NOMO-1 (cell line): ENCODE measurements at regions not wholly inside any gene's neighbourhood (a gene's known extent, or its start where the extent isn't known, plus 50 kb on each side); places are given as distances from the start of the nearest gene placed in this dataset.

Experiments
- DNase-seq, 2 experiments: peaks; one replicate each; lab custom pipeline; 2025; ENCODE audit not compliant: unreplicated experiment in 2 of 2; lab: John Stamatoyannopoulos, UW

DNA sequence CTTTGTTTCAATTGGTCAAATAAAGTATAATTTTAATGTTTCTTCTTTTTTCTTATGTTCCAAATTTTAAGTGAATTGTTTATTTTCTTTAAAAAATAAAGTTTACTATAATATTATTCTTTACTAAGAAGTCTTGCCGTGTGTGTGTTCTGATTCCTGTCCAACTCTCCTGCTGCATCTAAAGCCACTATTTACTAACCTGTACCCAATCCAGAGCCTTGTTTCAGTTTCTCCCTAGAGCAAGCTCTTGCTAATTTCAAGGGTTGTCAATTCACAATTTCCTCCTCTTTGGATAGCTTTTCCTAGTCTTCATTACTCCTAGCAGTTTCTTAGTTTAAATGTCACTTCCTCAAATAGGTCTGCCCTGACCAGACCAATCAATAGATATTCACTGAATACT is 314.9 kb upstream of the SEMA3A start:
- DNase-seq, result no peak

DNA sequence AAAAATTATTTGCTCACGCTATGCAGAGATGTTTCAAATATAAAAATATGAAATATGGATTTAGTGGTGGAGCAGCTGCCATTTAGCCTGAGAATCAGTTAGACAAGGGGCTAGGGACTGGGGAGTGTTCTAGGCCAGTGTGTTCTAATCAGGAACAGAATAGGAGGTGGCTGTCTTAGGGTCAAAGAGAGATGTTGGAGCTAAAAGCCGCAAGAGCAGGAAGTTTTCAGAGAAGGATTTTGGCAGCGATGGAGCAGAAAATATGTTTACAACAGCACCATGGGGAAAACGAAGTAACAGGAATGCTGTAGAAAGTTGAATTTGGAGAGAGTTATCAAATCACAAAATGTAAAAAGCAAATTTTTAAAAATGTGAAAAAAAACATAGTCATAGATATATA is 314.0 kb upstream of the SEMA3A start:
- no peak for DNase-seq

DNA sequence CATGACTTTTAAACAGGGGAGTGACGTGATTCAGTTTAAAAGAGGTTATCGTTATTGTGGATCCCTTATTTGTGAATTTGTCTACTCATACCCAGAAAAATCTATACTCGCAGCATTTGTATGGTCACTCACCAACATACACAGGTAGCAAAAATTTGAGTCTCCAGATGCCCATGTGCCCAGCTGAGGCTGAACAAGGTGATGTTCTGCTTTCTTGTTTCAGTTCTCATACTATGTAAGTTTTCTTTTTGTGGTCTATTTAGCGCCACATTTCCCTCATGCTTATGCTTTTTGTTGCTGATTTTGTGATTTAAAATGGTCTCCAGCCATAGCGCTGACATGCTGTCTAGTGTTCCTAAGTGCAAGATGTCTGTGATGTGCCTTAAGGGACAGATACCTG is 312.9 kb upstream of the SEMA3A start:
- peak in 1 of 2 experiments; percentile 18 for DNase-seq

DNA sequence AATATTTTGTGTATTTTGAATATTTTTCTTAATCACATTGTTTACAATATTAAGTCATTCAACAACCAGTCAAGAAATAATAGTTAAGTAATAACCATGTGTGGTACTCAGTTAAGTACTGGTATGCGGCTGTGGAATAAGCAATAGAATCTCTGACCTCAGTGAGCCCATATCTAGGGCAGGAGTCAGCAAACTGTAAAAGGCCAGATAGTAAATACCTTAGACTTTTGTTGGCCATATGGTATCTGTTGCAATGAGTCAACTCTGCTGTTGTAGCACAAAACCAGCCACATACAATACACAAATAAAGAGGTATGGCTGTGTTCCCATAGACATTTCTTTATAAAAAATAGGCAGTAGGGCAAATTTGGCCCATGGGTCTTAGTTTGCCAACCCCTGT is 311.6 kb upstream of the SEMA3A start:
- no peak for DNase-seq

DNA sequence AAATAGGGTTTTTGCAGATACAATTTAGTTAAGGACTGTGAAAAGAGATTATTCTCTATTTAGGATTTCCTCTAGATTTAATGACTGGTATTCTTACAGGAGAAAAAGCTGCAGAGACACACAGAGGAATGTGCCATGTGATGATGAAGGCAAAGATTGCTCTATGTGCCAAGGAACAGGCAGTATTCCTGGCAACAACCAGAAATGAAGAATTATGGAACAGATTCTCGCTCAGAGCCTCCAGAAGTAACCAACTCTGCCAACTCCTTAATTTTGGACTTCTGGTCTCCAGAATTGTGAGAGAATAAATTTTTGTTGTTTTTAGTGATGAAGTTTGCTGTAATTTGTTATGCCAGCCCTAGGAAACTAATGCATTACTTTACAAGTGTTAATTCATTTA is 307.6 kb upstream of the SEMA3A start:
- DNase-seq, result no peak

DNA sequence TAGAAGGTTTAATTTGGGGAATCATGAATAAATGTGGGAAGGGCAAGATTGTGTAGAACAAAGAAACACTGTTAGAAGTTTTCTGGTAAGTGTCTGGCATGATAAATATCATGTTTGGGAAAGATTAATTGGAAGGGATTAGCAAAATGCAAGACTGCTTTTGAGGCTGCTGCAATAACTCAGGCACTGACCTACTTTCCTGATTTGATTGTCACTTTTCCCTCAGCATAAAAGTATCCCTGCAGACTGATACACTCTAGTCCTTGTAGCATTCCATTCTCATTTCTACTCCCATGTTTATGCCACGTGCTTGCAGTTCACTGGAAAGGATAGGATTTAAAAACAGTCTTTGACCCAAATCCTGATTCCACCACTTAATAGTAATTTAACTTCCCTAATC is 303.3 kb upstream of the SEMA3A start:
- no peak for DNase-seq

DNA sequence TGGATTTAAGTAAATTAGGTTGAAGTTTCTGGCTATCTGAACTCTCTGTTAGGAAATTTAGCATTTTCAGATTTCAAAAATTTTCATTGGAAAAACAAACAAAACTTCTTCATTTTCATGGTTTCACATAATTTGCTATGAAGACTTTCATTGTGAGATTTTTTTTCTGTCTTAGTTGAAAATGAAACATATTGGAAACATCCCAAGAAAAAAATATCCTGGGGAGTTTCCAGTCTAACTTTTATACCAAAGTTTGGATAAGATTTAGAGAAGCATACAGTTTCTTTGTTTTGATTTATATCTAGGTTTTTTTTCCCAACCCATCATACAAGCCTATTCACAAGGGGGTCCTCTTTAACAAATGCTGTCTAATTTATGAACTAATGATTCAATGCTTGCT is 300.5 kb upstream of the SEMA3A start:
- no peak for DNase-seq

DNA sequence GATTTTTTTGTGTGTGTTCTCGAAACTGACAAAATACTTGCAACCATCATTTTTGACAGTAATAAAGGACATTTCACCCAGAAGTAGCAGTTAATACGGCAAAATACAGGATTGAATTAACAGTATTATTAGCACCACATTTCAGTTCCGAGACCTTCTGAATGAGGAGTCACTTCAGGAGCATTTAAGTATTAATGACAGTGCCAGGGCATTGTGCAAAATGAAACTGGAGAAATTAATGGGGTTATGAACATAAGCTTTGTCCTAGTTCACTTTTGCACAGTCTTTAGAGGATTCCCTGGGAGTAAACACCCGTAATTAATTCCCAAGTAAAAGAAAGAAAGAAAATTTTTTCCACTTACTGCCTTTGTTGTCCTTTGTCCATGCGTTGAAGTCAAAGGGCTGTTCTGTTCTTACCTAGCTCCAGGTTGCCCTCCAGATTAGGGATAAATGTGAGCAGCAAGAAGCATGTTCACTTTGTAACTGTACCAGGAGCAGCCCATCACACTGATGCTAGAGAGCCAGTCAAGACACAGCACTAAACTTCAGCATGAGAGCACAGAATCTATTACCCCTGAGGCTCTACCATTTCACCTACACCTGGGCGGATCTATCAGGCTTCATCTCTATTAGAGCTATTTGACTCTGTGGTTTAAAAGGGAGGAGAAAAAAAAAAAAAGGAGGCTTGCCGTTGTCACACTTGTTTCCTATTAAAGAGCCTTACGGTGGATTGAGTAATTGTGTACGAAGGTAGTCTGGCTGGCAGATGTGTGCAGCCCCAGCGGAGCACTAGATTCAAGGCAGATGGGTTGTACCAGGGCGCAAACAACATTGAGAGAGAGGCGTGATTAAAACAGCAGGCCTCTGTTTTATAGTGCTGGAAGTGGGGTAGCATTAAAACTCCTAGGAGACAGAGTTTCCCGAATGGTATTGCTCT is 297.8 kb upstream of the SEMA3A start:
- DNase-seq, result no peak

DNA sequence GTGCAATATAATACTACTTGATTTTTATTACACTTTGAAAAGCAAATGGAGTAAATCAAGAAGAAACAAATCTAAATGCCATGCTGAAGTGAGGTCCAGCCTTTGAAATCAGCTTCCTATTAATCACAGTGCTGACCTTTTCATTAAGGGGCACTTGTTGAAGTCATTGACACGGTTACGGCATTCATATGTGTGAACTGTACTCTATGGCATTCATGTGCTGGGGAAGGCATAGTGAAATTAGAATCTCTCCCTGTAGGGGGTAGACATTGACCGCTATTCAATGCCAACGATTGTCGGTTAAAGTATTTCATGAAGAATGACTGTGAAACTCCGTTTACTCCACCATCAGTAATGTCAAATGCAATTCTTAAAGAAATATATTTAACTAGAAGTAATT is 296.1 kb upstream of the SEMA3A start:
- DNase-seq, result no peak

DNA sequence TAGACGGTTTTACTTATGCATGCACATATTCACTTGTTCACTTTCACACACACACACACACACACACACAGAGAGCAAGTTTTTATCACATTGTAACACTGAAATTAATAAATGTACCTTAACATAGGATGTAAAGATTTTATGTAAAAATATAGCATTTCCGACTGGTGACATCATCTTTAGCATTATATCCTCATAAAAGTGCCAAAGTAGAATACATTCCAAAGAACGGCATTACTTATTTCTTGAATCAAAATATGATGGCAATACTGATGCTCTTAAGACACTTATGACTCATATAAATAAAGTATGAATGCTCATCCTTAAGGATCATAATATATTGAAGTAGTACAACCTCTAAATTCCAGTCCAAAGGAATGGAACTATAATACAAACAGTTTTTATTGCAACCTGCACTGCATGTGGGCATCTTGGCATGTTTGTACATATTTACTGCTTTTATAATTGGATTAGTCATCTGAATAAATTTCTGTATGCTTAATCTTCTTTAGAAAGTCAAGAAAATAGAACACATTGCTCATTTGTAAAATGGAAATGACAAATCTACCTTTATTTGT is 290.0 kb upstream of the SEMA3A start:
- DNase-seq, result no peak

DNA sequence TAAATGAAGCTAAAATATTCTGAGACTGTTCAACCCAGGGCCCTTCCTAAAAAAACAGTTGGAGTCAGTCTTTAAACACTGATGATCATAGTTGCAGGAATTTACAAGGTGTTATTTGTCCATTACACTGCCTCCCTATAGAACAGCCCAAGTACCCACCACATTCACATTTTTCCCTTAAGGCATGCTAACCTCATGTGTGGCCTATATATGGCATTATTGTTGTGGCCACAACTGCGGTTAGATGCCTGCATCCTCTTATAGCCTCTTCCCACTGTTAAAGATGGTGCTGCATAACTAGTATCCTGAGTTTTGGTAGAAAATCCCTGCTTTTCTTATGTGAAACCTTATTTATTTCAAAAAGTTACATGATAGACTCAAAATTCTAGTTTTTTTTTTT is 287.9 kb upstream of the SEMA3A start:
- DNase-seq, result no peak

DNA sequence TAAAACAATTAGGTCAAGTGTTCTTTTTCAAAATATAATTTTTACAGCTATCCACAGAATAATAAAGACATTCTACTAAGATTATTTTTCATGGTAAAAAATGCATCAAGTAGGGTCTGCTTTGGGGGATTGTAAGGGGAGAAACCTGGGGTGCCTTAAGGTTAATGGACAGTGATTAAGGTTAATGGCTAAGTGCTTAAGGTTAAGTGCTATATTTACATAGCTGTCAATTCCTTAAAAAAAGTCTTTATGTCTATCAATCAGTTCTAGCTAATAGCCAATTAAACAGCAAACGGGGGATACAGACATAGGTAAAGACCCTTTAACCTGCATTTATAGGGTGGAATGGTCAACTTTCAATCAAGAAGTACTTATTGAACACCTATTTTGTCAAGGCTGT is 284.5 kb upstream of the SEMA3A start:
- no peak for DNase-seq

DNA sequence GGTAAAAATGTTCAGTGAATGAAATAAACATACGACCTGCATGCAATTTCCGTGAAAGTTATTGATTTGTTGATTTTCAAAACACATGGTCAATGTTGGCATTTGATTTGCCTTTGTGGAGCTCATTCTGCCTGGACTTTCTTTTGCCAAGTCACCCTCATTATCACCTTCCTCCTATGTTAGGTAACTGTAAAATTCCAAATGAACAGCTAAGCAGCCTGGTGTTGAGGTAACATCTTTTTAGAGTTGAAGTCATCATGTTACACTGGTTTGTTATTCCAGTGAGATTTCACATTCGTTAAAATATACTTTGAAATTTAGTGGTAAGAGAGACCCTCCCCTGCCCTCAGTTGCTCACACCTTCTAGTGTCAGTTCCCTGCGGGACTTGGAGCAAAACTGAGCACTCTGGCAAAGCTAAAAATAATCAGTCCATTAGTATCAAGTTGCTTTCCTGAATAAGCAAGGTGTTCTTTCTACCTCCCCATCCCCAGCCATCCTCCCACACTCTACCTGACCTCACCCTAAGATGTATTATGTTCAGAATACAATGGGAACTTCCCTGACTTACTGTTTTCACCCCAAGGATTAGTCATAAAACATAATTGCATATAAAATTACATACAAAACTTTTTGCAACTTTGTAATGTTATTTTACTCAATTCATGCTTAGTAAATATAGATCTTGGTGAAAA is 283.3 kb upstream of the SEMA3A start:
- no peak for DNase-seq

DNA sequence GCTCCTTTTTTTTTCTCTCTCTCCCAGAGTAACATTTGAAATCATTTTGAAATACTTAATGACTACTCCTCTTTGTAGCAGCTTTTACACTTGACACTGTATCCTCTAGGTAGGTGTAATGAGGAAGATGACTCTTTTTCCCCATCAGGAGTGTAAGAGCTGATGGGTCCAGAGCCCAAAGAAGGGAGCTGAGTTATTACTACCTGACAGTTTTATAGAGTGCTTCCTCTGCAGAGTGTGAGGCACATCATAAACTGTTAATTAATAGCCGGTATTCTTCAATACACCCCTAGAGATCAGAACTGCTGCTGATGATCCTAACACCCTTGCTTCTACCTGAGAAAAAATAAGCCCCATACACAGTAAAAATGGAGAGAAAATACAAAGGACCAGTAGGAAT is 279.8 kb upstream of the SEMA3A start:
- no peak for DNase-seq

DNA sequence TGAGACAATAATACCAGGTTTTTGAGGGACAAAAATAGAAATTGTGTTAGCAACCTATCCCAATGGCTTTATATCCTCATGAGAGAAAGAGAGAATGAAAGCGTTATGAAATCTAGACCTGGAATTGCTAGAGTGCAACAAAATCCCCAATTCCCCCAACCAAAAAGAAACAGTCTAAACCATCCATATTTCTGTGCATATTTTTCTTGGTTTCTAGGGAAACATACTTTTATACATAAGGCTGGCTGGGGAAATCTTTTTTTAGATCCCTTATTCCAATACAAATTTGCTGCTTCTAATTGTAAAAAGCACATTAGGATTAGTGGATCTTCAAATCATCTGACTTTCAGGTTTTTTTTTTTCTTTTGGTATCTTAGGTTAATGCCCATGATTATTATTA is 277.0 kb upstream of the SEMA3A start:
- no peak for DNase-seq

DNA sequence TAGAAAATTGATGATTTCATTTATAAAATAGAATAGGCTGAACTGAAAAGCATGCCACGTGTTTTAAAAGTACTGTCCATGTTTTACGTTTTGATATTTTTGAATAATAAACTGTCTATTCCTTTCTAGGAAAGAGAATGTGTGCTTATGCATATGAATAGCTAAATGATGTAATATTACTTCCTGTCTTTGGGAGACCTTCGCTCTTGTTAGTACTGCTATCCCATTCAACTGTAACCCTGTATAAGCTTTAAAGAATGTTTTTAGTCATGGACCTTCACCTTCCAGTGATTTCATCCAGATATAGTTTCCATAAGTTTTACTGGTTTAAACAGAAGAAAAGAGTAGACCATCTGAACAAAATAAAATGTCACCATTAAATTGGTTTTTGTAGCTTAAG is 274.4 kb upstream of the SEMA3A start:
- DNase-seq, result no peak

DNA sequence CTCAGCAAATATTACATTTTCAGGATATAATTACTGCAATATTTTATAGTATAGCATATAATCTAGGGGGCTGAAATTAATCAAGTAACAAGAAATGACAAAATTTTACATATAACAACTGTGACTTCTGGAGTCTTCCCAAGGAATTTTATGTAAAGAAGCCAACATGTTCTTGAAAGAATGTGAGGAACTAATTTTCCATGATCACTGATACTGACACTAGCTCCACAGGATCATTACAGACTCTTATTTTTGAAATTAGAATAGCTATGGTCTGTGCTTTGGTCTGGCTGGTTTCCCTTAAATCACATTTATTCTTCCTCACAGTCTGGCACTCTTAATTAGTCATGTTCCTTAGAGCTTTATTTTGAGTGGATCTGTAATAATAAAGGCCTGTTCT is 267.7 kb upstream of the SEMA3A start:
- no peak for DNase-seq

DNA sequence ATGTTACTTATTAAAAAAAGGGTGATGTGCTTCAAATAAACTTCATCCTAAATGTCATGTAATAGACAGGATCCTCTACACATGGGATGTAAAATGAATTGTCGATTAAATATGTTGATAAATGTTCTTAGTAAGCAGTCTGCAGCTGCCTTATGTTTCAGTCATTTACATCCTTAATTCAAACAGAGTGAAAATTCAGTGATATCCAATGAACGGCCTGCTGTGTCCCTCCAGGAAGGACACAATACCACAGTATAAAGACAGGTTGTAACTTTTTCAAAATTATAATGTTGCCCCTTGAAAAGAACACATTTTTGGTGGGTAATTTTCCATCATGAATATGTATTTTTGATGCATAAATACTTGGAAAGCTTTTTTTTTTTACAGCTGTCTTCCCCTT is 266.5 kb upstream of the SEMA3A start:
- DNase-seq, result no peak

DNA sequence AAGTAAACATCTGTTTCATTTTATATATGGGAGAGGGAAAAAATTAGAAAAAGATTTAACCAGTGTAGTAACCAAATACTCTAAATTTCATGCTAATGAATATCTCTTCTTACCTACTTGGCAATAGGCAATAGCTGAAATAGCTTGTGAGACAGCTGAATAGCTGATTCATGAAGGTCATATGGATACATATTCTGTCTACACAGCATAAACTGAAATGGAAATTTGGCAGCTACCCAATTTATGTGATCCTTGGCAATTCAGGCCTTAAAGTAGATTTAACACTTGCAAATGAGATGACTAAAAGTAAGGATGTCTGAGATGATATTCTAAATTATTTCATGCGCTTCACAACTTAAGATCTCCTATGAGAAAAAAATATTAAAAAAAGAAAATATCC is 261.2 kb upstream of the SEMA3A start:
- no peak for DNase-seq

DNA sequence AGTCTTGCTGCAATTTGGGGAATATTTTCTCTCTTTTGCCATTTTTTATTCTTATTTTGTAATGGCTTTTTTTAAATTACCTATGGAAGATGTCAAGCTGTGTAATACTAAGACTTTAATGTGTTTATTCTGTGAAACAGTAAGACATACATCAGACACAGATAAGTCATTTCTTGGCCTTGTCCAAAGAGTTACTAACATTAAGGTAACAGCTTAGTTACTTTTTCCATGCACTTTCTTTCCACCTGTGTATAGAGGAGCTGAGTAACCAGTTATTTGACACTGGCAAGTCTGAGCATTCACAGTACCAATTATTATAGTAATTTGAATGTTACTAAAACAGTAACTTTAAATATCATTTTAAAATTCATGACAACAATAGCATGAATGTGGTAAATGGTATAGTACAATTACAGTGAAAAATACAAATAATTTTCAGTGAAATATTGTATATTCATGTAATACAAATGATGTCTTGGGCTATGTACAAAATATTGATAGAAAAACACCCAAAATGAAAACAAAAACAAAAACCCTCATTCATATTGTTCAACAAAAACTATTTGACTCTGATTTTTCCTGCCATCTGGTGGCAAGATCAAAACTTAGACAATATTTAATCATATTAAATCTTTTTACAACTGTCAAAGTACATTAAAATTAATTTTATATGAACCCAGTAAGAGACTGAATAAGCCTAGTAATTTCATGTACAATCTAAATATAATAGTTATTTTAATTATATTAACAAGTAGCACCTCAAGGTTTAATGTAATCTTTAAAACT is 259.8 kb upstream of the SEMA3A start:
- DNase-seq, result no peak

DNA sequence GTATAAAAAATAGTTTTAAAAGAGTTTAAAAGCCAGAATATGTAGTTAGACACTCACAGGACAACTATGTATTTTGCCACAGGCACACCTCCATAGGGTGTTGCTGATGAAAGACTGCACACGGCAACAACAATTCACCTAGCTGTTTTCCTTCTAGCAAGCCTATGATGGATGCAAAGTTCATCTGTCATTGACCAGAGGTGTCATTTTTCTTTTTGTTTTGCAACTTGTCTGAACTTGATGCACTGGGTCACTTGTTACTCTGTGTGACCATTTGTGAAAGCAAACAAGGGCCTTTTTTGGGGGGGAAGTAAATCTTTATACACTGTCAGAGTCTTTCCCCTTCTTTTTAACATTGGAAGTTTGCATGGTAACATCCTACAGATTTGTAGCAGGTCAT is 258.0 kb upstream of the SEMA3A start:
- no peak for DNase-seq
